Neutrophil (primary cell): ENCODE measurements at regions not wholly inside any gene's neighbourhood (a gene's known extent, or its start where the extent isn't known, plus 50 kb on each side); places are given as distances from the start of the nearest gene placed in this dataset.
A peak's percentile ranks its signal among the peaks of the same experiment; 100 is the strongest.

ENCODE experiments used
- H3K27ac ChIP-seq: fragments of 200-600 bp; sonication (generic); 2 replicates; pipeline ENCODE4 v1.5.1; 2016; ENCODE audit warnings: mild to moderate bottlenecking, moderate library complexity
- H3K27me3 ChIP-seq: fragments of 200-600 bp; sonication (generic); 2 replicates; pipeline ENCODE4 v1.6.0; 2016; ENCODE audit warnings: mild to moderate bottlenecking
- H3K36me3 ChIP-seq: fragments of 200-600 bp; sonication (generic); 2 replicates; pipeline ENCODE4 v1.5.1; 2017
- H3K4me1 ChIP-seq, 2 experiments: fragments of 200-600 bp in 1 of 2; sonication (generic) in 1 of 2; 1 replicate in 1 of 2; 2 replicates in 1 of 2; pipeline versions ENCODE4 v1.5.1 to v1.6.1; 2013 to 2016; ENCODE audit warnings: low read depth in 1 of 2, low read length in 1 of 2, mild to moderate bottlenecking in 1 of 2, moderate library complexity in 1 of 2; ENCODE audit not compliant: control insufficient read depth in 1 of 2, insufficient read depth in 1 of 2
- H3K4me3 ChIP-seq, 2 experiments: fragments of 200-600 bp in 1 of 2; sonication (generic) in 1 of 2; 1 replicate in 1 of 2; 2 replicates in 1 of 2; pipeline ENCODE4 v1.5.1; 2013 to 2016; ENCODE audit warnings: low read depth in 1 of 2, low read length in 1 of 2, mild to moderate bottlenecking in 1 of 2, moderate library complexity in 1 of 2
- H3K9me3 ChIP-seq: fragments of 200-600 bp; sonication (generic); 2 replicates; pipeline ENCODE4 v1.5.1; 2016
- TF ChIP-seq, protein P1 (sequence below): fragments of 200-600 bp; sonication (generic); IDR thresholded peaks from 2 replicates; pipeline ENCODE4 v1.5.1; 2016; ENCODE audit warnings: antibody characterized with exemption

DNA sequence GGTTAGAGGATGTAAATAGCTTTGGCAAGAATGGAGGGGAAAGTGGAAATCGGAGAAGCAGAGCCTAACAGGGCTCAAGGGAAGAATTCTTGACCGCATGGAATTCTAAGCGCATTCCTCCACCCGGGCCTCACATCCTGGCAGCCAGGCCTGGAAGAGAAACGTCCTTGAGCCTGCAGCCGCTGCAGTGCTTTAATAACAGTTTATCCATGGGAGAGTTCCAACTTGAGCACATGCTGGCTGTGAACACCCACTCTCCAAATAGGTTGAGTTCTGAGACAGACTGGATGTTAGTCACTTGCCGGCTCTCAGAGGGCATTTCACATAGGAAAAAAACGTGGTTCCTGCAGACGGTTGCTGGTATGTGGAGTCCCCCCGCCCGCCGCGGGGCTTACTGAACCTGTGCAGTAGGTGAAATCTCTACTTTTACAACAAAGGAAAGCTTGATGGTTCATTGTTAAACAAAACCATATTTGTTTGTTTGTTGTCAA is 61.4 kb upstream of the STEAP1B start:
- H3K36me3 ChIP-seq, result no peaks in the 10 kb centered on the region
- H3K4me1 ChIP-seq, result peaks cover 0 to 48% of the 10 kb centered on the region in 2 experiments
- H3K4me3 ChIP-seq, result no peak overlapping the region
- TF ChIP-seq, protein P1, sequence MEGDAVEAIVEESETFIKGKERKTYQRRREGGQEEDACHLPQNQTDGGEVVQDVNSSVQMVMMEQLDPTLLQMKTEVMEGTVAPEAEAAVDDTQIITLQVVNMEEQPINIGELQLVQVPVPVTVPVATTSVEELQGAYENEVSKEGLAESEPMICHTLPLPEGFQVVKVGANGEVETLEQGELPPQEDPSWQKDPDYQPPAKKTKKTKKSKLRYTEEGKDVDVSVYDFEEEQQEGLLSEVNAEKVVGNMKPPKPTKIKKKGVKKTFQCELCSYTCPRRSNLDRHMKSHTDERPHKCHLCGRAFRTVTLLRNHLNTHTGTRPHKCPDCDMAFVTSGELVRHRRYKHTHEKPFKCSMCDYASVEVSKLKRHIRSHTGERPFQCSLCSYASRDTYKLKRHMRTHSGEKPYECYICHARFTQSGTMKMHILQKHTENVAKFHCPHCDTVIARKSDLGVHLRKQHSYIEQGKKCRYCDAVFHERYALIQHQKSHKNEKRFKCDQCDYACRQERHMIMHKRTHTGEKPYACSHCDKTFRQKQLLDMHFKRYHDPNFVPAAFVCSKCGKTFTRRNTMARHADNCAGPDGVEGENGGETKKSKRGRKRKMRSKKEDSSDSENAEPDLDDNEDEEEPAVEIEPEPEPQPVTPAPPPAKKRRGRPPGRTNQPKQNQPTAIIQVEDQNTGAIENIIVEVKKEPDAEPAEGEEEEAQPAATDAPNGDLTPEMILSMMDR, result no peak
- no peaks in the 10 kb centered on the region for H3K9me3 ChIP-seq
- H3K27me3 ChIP-seq, result peaks cover 39% of the 10 kb centered on the region
- no peak overlapping the region for H3K27ac ChIP-seq

DNA sequence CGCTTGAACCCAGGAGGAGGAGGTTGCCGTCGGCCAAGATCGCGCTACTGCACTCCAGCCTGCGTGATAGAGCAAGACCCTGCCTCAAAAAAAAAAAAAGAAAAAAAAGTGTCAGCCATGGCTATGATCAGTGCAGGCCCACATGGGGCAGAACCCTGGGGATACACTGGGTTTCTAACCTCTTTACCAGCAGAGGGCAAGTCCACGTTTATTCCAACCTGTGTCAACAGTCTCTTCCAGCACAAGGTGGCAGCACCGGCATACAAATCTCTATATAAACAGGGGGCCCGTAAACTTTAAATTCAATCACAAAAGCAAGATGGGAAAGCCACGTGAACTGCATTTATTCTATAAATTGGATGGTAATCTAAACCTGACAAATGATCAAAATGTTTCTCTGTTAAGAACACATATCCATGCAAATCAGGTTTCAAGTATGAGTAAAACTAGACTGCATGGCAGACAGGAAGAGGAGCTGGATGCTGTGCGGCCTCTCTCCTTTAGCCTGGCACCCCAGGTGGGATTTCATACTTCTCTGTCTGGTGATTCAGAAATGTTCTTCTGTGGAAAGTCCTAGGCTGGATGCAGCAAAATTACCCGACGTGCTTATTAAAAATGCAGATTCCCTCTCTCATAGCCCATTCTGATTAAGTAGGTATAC is 60.0 kb upstream of the STEAP1B start:
- Histone ChIP-seq H3K36me3 (no peaks in the 10 kb centered on the region), H3K9me3 (no peaks in the 10 kb centered on the region), H3K27me3 (peaks cover 40% of the 10 kb centered on the region), H3K4me1 (peaks cover 0 to 34% of the 10 kb centered on the region in 2 experiments), H3K4me3 (no peak overlapping the region), H3K27ac (no peak overlapping the region)
- TF ChIP-seq, protein P1, result peak; percentile 50

DNA sequence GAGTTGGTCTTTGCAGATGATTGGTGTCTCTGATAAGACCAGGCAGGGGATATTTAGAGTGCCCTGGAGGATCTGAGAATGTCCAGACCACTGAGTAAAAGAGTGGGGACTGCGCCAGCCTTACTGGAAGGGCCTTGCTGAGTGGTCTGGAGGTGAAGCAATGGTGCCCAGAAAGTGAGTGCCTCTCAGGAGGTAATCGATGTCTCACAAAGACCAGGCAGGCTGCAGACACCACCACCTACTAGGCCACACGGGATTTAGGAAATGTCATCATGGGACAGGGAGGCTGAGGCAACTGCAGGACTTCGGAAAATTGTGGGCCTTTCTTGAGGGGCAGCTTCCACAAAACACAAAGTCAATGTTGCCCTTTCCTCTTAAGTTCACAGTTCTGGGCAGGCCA is 57.2 kb upstream of the STEAP1B start:
- peaks cover 41% of the 10 kb centered on the region for H3K27me3 ChIP-seq
- H3K36me3 ChIP-seq, result no peaks in the 10 kb centered on the region
- TF ChIP-seq, protein P1, result no peak
- no peak overlapping the region for H3K27ac ChIP-seq
- H3K4me1 ChIP-seq, result peaks cover 0 to 8% of the 10 kb centered on the region in 2 experiments
- H3K4me3 ChIP-seq, result no peak overlapping the region
- H3K9me3 ChIP-seq, result no peaks in the 10 kb centered on the region

DNA sequence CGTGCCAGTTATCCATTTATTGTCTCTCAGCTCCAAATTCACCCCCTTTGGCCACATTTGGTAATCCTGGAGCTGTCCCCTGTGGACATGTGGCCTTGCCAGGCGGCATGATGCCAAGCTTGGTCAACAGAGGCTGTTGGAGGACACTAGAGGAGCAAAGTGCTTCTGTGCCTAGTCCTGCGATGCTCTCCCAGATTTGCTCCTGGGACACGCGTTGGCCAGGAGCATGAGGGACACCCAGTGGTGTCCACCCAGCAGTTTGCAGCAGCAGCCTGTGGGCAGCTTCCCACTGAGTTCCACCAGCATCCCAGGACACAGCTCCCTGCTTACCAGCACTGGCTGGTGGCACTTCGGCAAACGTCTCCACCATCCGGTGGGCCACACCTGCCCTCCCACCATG is 55.5 kb upstream of the STEAP1B start:
- no peaks in the 10 kb centered on the region for H3K4me1 ChIP-seq
- H3K9me3 ChIP-seq, result no peaks in the 10 kb centered on the region
- H3K27ac ChIP-seq, result no peak overlapping the region
- TF ChIP-seq, protein P1, result no peak
- H3K36me3 ChIP-seq, result no peaks in the 10 kb centered on the region
- H3K27me3 ChIP-seq, result peaks cover 54% of the 10 kb centered on the region
- no peak overlapping the region for H3K4me3 ChIP-seq

DNA sequence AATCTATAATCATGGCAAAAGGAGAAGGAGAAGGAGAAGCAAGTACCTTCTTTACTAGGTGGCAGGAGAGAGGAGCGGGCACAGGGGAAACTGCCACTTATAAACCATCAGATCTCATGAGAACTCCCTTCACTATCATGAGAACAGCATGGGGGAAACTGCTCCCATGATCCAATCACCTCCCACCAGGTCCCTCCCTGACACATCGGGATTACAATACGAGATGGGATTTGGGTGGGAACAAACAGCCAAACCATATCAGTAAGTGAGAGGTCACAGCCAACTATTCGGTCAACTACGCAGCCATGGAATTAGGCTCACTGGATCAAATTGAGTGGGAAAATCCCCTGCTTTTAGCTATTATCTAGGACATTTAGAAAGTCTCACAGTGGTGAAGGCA is 54.2 kb upstream of the STEAP1B start:
- Histone ChIP-seq H3K36me3 (no peaks in the 10 kb centered on the region), H3K4me1 (no peaks in the 10 kb centered on the region), H3K9me3 (no peaks in the 10 kb centered on the region), H3K4me3 (no peak overlapping the region), H3K27me3 (peaks cover 67% of the 10 kb centered on the region), H3K27ac (no peak overlapping the region)
- TF ChIP-seq, protein P1, result no peak
